A673 (cell line): ENCODE measurements at regions not wholly inside any gene's neighbourhood (a gene's known extent, or its start where the extent isn't known, plus 50 kb on each side); places are given as distances from the start of the nearest gene placed in this dataset.

Experiments used
- BruUV-seq: library from RNA; stranded (reverse); fragments of 400-500 nt; replicated peaks from 2 replicates; lab custom pipeline; 2021; lab: Mats Ljungman, UMichigan
- CTCF ChIA-PET: fragments of 300-600 bp; sonication (Branson Sonifier 250); formaldehyde crosslinking; loops from one replicate; lab custom pipeline; 2022; ENCODE audit warnings: antibody characterized with exemption; lab: Charles Lee
- POLR2A ChIA-PET: fragments of 300-600 bp; sonication (Branson Sonifier 250); formaldehyde crosslinking; loops from one replicate; lab custom pipeline; 2022; ENCODE audit warnings: antibody characterized with exemption; ENCODE audit not compliant: low non-redundant PET; lab: Charles Lee
- DNase-seq: peaks from one replicate; pipeline ENCODE4 v3.0.0-alpha.2; 2015; ENCODE audit warnings: low spot score
- H3K27ac ChIP-seq: fragments of 200-600 bp; sonication (generic); 2 replicates; pipeline ENCODE4 v1.5.1; 2016; ENCODE audit warnings: mixed run types, low read depth, mild to moderate bottlenecking, mixed read lengths, antibody characterized with exemption, low read length; ENCODE audit not compliant: poor library complexity, severe bottlenecking
- H3K27me3 ChIP-seq: fragments of 200-600 bp; sonication (generic); replicated peaks from 2 replicates; pipeline ENCODE4 v1.6.1; 2017; ENCODE audit warnings: mixed run types, low read depth, mild to moderate bottlenecking, mixed read lengths, antibody characterized with exemption, low read length; ENCODE audit not compliant: insufficient read depth, poor library complexity
- H3K36me3 ChIP-seq: fragments of 200-600 bp; sonication (generic); 2 replicates; pipeline ENCODE4 v1.6.1; 2016; ENCODE audit warnings: mixed run types, mild to moderate bottlenecking, mixed read lengths, antibody characterized with exemption, low read length; ENCODE audit not compliant: insufficient read depth, poor library complexity, severe bottlenecking
- H3K4me1 ChIP-seq: fragments of 200-600 bp; sonication (generic); 2 replicates; pipeline ENCODE4 v1.6.1; 2017; ENCODE audit warnings: mixed run types, mild to moderate bottlenecking, mixed read lengths, antibody characterized with exemption, low read length; ENCODE audit not compliant: insufficient read depth, poor library complexity, severe bottlenecking
- H3K4me3 ChIP-seq: fragments of 200-600 bp; sonication (generic); 2 replicates; pipeline ENCODE4 v1.5.1; 2016; ENCODE audit warnings: low read depth, mixed run types, mild to moderate bottlenecking, mixed read lengths, low read length; ENCODE audit not compliant: poor library complexity, severe bottlenecking
- H3K9me3 ChIP-seq: fragments of 200-600 bp; sonication (generic); 2 replicates; pipeline ENCODE4 v1.6.1; 2016; ENCODE audit warnings: mixed run types, low read depth, mild to moderate bottlenecking, mixed read lengths, antibody characterized with exemption, low read length; ENCODE audit not compliant: poor library complexity, severe bottlenecking
- EZH2 ChIP-seq: fragments of 200-600 bp; sonication (generic); IDR thresholded peaks from 2 replicates; pipeline ENCODE4 v1.6.1; 2017; ENCODE audit warnings: borderline replicate concordance, low read depth, mild to moderate bottlenecking, mixed read lengths, antibody characterized with exemption, low read length; ENCODE audit not compliant: poor library complexity, severe bottlenecking
- intact Hi-C: fragments of 100-400 bp; cut with micrococcal nuclease; formaldehyde crosslinking; loops from one replicate; pipeline ENCODE4 v1.10.0; 2022; ENCODE audit not compliant: unreplicated experiment
- TF ChIP-seq, protein P1 (sequence below): fragments of 300-800, 200-600 bp; sonication (generic); conservative IDR thresholded peaks from 2 replicates; pipeline ENCODE4 v1.5.1; 2017; ENCODE audit warnings: low read depth, mild to moderate bottlenecking, antibody characterized with exemption, low read length, moderate library complexity, mixed read lengths

DNA sequence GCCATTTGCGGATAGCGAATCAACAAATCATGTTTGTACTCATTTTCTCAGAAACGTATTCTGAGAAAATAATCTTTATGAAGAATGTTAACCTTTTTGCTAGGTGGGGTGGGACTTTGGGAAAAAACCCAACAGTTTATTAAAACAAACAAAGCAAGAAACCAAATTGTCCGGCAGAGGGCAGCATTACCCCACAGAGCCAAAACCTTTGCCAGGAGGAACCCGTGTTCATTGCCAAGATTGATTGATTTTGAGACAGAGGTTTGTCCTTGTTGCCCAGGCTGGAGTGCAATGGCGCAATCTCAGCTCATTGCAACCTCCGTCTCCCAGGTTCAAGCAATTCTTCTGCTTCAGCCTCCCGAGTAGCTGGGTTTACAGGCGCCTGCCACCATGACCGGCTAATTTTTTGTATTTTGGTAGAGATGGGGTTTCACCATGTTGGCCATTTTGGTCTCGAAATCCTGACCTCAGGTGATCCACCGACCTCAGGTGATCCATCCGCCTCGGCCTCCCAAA is 70.8 kb upstream of the RHOU start:
- CTCF ChIA-PET: interaction anchor here (0.6 to 1.1 kb wide), 5 partner anchors 16 to 816 kb away, joined by 3 to 7 read pairs (median 4); no protein-coding TSS in a partner anchor
- Histone ChIP-seq H3K27me3 (no peaks in the 10 kb centered on the region), H3K9me3 (no peaks in the 10 kb centered on the region), H3K4me3 (no peak overlapping the region), H3K36me3 (no peaks in the 10 kb centered on the region), H3K4me1 (no peaks in the 10 kb centered on the region), H3K27ac (no peak overlapping the region)
- intact Hi-C loops: loop anchor here (1.0 kb wide), 2 partner anchors 591 to 818 kb away; no protein-coding TSS in a partner anchor
- POLR2A ChIA-PET: no interaction called here
- BruUV-seq: no TSS peak
- DNase-seq: peak; percentile 83
- no peak for TF ChIP-seq EZH2
- TF ChIP-seq, protein P1, sequence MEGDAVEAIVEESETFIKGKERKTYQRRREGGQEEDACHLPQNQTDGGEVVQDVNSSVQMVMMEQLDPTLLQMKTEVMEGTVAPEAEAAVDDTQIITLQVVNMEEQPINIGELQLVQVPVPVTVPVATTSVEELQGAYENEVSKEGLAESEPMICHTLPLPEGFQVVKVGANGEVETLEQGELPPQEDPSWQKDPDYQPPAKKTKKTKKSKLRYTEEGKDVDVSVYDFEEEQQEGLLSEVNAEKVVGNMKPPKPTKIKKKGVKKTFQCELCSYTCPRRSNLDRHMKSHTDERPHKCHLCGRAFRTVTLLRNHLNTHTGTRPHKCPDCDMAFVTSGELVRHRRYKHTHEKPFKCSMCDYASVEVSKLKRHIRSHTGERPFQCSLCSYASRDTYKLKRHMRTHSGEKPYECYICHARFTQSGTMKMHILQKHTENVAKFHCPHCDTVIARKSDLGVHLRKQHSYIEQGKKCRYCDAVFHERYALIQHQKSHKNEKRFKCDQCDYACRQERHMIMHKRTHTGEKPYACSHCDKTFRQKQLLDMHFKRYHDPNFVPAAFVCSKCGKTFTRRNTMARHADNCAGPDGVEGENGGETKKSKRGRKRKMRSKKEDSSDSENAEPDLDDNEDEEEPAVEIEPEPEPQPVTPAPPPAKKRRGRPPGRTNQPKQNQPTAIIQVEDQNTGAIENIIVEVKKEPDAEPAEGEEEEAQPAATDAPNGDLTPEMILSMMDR: peak; percentile 76

DNA sequence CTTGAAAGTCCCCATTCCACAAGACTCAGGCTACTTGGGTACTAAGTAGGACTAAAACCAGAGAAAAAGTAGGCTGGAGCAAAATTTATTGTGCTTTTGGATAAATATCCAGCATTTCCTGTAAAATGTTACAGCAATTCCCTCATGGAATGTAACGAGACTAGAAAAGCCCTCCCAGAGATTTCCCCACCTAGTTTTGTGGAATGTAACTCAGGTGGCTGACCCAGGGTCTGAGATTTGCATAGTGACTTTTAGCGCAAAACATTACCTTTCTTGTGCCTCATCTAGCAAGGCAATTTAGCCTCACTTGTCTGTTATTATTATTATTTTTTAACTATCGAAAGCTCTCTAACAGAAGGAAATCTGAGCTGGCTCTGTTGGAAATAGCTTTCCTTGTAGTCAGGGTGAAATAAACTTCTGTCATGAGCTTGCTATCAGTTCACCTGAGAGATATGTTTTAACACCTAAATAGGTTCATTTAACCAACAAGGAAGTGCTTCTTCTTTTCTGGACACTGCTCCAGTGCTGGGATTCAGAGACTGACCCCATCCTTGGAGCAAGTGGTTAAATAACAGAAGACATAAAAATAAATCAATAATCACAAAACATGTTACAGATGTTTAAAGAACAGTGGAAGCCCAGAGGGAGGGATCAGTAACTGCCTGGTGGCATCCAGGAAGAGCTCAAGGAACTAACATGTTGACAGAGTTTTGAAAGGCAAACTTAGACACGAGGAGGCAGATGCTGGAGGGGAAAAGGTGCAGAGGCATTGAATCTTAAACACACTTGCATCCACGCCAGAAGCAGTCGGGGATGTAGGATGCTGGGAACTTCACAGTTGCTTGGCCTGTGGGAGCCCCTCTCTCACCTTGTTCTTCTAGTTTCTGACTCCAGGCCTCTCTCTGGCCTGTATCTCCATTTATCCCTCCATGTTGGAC is 68.3 kb upstream of the RHOU start:
- TF ChIP-seq EZH2: no peak
- TF ChIP-seq, protein P1: no peak
- Histone ChIP-seq H3K27ac (no peak overlapping the region), H3K4me1 (no peaks in the 10 kb centered on the region), H3K9me3 (no peaks in the 10 kb centered on the region), H3K36me3 (no peaks in the 10 kb centered on the region), H3K4me3 (no peak overlapping the region), H3K27me3 (no peaks in the 10 kb centered on the region)
- CTCF ChIA-PET: interaction anchor here (0.6 kb wide), 1 partner anchor 9 kb away, joined by 7 read pairs; no protein-coding TSS in a partner anchor
- DNase-seq: no peak
- intact Hi-C loops: no loop called here
- no TSS peak for BruUV-seq
- POLR2A ChIA-PET: no interaction called here

DNA sequence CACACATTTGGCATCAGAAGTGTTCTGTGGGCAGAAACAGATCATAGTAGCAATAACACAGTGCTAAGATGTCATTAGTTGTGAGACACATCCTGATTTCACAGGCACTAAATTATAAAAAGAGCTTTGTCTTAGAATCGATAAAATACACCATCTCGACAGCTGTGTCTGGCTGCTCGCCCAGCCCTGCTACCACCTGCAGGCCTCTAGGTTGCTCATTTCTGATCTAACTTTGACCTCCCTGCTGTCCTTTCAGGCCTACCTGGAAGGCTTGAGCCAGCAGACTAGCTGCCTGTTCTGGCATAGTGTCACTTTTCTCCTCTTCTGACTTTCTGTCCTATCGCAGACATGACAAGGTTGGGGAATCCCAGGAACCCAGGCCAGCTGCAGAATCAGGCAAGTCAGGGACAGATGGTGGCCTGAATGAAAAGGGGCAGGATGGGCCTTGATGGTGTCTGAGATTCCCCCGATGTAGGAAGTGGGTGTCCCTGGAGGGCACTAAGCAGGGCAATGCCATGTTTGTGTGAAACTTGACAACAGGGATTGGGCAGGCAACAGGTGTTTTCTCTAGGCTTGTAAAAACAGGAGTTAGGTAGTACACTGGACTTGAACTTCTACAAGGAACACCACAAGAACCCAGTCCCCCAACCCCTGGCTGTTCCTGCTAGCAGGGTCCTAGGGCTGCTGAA is 66.6 kb upstream of the RHOU start:
- H3K4me3 ChIP-seq: no peak overlapping the region
- no TSS peak for BruUV-seq
- intact Hi-C loops: no loop called here
- CTCF ChIA-PET: interaction anchor here (0.6 kb wide), 1 partner anchor 1026 kb away, joined by 3 read pairs; no protein-coding TSS in a partner anchor
- H3K9me3 ChIP-seq: no peaks in the 10 kb centered on the region
- H3K4me1 ChIP-seq: no peaks in the 10 kb centered on the region
- H3K27me3 ChIP-seq: no peaks in the 10 kb centered on the region
- DNase-seq: no peak
- POLR2A ChIA-PET: no interaction called here
- no peak for TF ChIP-seq EZH2
- TF ChIP-seq, protein P1: no peak
- H3K36me3 ChIP-seq: no peaks in the 10 kb centered on the region
- no peak overlapping the region for H3K27ac ChIP-seq
